DOHH2 (cell line): ENCODE measurements at regions not wholly inside any gene's neighbourhood (a gene's known extent, or its start where the extent isn't known, plus 50 kb on each side); places are given as distances from the start of the nearest gene placed in this dataset.

Experiments
- EZH2phosphoT487 ChIP-seq: fragments of 200-600 bp; sonication (generic); IDR thresholded peaks from 2 replicates; pipeline ENCODE4 v1.6.1; 2017; ENCODE audit warnings: borderline replicate concordance, mild to moderate bottlenecking, antibody characterized with exemption, low read length, moderate library complexity, mixed read lengths
- TF ChIP-seq, protein P1 (sequence below): fragments of 200-600 bp; sonication (generic); IDR thresholded peaks from one replicate; pipeline ENCODE4 v1.5.1; 2014; ENCODE audit warnings: antibody characterized with exemption, mild to moderate bottlenecking, low read depth, low read length; ENCODE audit not compliant: poor library complexity, severe bottlenecking

DNA sequence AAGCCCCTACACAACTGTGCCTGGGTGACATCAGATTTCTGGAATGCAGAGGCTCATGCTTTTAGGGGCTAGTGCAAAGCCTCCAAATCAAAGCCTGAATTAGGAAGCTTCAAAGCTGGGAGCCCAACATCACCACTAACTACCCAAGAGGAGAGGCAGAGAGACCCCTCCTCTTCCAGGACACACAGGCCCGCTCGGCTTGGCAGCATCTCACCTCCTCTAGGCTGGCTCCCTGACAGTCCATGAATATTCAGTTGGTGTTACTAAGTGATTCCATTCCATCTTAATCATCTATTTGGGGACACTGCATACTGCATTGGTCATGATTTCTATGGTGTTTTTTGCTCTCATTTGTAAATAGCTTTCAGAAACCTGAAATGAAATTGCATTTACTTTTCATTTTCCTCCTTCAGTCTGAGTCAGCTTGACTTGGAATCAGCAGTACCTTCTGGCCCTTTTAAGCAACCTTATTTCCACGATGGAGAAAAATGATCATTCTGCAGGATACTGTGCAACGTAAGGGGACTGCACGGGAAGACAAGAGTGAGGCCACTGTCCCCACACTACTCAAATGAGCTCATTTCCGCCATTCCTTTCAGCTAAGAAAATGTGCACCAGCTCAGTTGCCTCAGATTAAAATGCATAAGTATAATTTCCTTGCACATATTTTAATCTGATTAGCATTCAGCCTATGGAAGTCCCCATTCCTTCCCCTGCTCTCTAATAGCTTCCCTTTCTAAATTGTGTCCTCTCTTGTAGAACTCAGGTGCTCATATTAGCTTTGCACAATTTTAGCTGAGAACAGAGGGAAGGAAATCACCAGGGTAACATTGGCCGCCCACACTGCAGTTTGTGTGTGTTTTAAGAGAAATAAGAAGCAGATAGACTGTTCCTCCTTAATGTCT, 219.9 kb downstream of the RFC3 start:
- TF ChIP-seq, protein P1, sequence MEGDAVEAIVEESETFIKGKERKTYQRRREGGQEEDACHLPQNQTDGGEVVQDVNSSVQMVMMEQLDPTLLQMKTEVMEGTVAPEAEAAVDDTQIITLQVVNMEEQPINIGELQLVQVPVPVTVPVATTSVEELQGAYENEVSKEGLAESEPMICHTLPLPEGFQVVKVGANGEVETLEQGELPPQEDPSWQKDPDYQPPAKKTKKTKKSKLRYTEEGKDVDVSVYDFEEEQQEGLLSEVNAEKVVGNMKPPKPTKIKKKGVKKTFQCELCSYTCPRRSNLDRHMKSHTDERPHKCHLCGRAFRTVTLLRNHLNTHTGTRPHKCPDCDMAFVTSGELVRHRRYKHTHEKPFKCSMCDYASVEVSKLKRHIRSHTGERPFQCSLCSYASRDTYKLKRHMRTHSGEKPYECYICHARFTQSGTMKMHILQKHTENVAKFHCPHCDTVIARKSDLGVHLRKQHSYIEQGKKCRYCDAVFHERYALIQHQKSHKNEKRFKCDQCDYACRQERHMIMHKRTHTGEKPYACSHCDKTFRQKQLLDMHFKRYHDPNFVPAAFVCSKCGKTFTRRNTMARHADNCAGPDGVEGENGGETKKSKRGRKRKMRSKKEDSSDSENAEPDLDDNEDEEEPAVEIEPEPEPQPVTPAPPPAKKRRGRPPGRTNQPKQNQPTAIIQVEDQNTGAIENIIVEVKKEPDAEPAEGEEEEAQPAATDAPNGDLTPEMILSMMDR = no peak
- no peak for TF ChIP-seq EZH2phosphoT487
